Activated T-cell treated with anti-CD3 and anti-CD28 coated beads, Interleukin-2, amount 50 U/mL, for 4 hours (primary cell): ENCODE measurements at regions not wholly inside any gene's neighbourhood (a gene's known extent, or its start where the extent isn't known, plus 50 kb on each side); places are given as distances from the start of the nearest gene placed in this dataset.
"Not testable (repeated sequence)": the region's sequence is repeated elsewhere in the genome, so short reads cannot be mapped to it uniquely, and the experiment has no call there.

ENCODE experiments used
- ATAC-seq, 2 donors: fragments of 200-7000 bp; cut with Tn5 transposase; one replicate each; pipeline ENCODE4 v1.10.0; 2021
- DNase-seq: peaks from one replicate; pipeline ENCODE4 v3.0.0-alpha.2; 2020
- H3K27me3 Mint-ChIP-seq: one replicate; pipeline ENCODE4 v1.8.0; 2021; ENCODE audit warnings: low read depth, mixed read lengths
- H3K36me3 Mint-ChIP-seq: one replicate; pipeline ENCODE4 v1.8.0; 2022; ENCODE audit warnings: mixed read lengths; ENCODE audit not compliant: insufficient read depth
- H3K4me1 Mint-ChIP-seq: one replicate; pipeline ENCODE4 v1.8.0; 2021; ENCODE audit warnings: low read depth, mixed read lengths
- H3K4me3 Mint-ChIP-seq: one replicate; pipeline ENCODE4 v1.8.0; 2021; ENCODE audit warnings: mild to moderate bottlenecking, moderate library complexity, mixed read lengths
- H3K9me3 Mint-ChIP-seq: one replicate; pipeline ENCODE4 v1.8.0; 2021; ENCODE audit warnings: mixed read lengths

DNA sequence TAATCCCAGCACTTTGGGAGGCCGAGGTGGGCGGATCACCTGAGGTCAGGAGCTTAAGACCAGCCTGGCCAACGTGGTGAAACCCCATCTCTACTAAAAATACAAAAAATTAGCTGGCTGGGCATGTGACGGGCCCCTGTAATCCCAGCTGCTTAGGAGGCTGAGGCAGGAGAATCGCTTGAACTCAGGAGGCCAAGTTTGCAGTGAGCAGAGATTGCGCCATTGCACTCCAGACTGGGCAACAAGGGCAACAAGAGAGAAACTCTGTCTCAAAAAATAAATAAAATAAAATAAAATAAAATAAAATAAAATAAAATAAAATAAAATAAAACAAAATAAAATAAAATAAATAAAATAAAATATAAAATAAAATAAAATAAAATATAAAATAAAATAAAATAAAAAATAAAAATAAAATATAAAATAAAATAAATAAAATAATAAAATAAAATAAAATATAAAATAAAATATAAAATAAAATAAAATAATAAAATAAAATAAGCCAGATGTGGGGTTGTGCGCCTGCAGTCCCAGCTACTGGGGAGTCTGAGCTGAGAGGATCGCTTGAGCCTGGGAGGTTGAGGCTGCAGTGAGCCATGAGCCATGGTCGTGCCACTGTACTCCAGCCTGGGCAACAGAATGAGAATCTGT is 49.8 kb upstream of the ITGB1 start:
- H3K27me3 Mint-ChIP-seq, H3K4me3 Mint-ChIP-seq, H3K36me3 Mint-ChIP-seq, H3K9me3 Mint-ChIP-seq, ATAC-seq, DNase-seq: not testable (repeated sequence)
- peaks cover 46% of the 10 kb centered on the region for H3K4me1 Mint-ChIP-seq
